ENCODE measurements at regions not wholly inside any gene's neighbourhood (a gene's known extent, or its start where the extent isn't known, plus 50 kb on each side); places are given as distances from the start of the nearest gene placed in this dataset.

DNA sequence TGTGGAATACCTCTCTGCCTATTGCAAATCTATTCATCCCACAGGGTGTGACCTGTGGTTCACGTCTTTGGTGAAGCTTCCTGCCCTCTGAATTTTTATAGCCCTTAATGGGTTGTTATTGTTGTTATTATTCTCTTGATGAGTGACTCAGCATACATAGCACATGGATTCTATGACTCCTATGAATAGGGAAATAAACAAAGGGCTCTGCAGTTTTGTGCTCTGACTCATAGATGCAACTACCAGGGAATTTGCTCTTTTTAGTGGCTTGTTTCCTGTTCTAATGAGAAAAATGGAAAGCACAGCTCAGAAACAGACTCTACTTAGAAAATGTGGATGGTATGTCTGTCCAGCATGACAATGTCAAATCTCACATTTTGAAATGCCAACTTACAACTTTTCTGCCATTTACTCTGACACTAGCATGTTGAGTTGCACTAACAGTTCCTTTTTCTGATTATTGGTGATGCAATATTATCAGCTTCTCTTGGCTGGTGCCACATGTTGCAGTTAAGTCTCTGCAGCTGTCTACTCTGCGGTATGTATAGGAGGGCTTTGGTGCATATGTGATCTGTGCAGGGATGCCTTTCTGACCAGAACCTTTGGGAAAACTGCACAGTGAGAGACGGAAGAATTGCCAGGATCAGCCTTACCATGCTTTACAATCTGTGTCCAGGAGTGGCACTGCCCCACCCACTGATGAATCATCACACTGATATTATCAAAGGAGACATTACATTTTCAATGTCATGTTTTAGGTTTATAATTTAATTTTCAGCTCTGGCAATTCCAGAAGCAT lies 996.4 kb upstream of the WWC1 start:
- Histone ChIP-seq H2AFZ (ENCODE audit: low read depth, low read length) (no peak overlapping the region), H3K79me1 (replicated peaks; ENCODE audit: low read length, poor library complexity, severe bottlenecking) (no peaks in the 10 kb centered on the region), H2BK15ac (ENCODE audit: low read depth, poor library complexity, severe bottlenecking) (no peak overlapping the region), H2AK5ac (ENCODE audit: low read length, severe bottlenecking) (no peak overlapping the region), H4K91ac (ENCODE audit: low read length) (peak overlapping the region; percentile 61), H3K36me3 (ENCODE audit: control insufficient read depth in 1 of 2, insufficient read depth in 2 of 2, low read depth in 1 of 2, low read length in 2 of 2) (no peaks in the 10 kb centered on the region), H3K4me2 (ENCODE audit: low read length, poor library complexity, severe bottlenecking) (no peak overlapping the region), H3K23ac (ENCODE audit: low read length in 2 of 2) (no peak overlapping the region), H3K27me3 (ENCODE audit: control insufficient read depth in 1 of 2, insufficient read depth in 1 of 2, low read length in 2 of 2) (peaks cover 0 to 14% of the 10 kb centered on the region in 2 experiments), H3K4me3 (ENCODE audit: insufficient read depth in 1 of 2, low read depth in 1 of 2, low read length in 2 of 2) (peak overlapping the region in 1 of 2 experiments; percentile 48), H2BK120ac (ENCODE audit: low read depth, low read length) (peak overlapping the region; percentile 34), H4K8ac (ENCODE audit: low read length) (no peak overlapping the region), H3K14ac (ENCODE audit: low read length in 2 of 2) (no peak overlapping the region), H3K4ac (ENCODE audit: low read depth in 1 of 2, low read length in 2 of 2) (no peak overlapping the region), H3K18ac (ENCODE audit: low read depth in 1 of 2, low read length in 2 of 2) (peak overlapping the region in 1 of 2 experiments; percentile 40), H3K9ac (ENCODE audit: low read length) (no peak overlapping the region), H3K4me1 (ENCODE audit: control insufficient read depth, insufficient read depth, low read depth, low read length) (peaks cover 5% of the 10 kb centered on the region), H3K9me3 (ENCODE audit: control insufficient read depth, low read length) (no peaks in the 10 kb centered on the region), H2BK5ac (ENCODE audit: low read depth, low read length, poor library complexity, severe bottlenecking) (no peak overlapping the region), H3K27ac (ENCODE audit: low read length, poor library complexity, severe bottlenecking) (peak overlapping the region; percentile 47), H2BK12ac (ENCODE audit: low read length in 2 of 2) (no peak overlapping the region)
- peak; percentile 96 for DNase-seq
- WGBS, result 9% methylated on average over 2 of the region's 3 CpGs

- Histone ChIP-seq H4K8ac (ENCODE audit: low read length) (no peak overlapping the region), H2AFZ (ENCODE audit: low read depth, low read length) (no peak overlapping the region), H3K4me2 (ENCODE audit: low read length, poor library complexity, severe bottlenecking) (no peak overlapping the region), H3K4me3 (ENCODE audit: insufficient read depth in 1 of 2, low read depth in 1 of 2, low read length in 2 of 2) (peak overlapping the region in 1 of 2 experiments; percentile 48), H3K36me3 (ENCODE audit: control insufficient read depth in 1 of 2, insufficient read depth in 2 of 2, low read depth in 1 of 2, low read length in 2 of 2) (no peaks in the 10 kb centered on the region), H2BK120ac (ENCODE audit: low read depth, low read length) (no peak overlapping the region), H3K23ac (ENCODE audit: low read length in 2 of 2) (no peak overlapping the region), H3K9ac (ENCODE audit: low read length) (no peak overlapping the region), H2BK5ac (ENCODE audit: low read depth, low read length, poor library complexity, severe bottlenecking) (no peak overlapping the region), H2AK5ac (ENCODE audit: low read length, severe bottlenecking) (no peak overlapping the region), H3K4ac (ENCODE audit: low read depth in 1 of 2, low read length in 2 of 2) (no peak overlapping the region), H3K14ac (ENCODE audit: low read length in 2 of 2) (no peak overlapping the region), H3K79me1 (replicated peaks; ENCODE audit: low read length, poor library complexity, severe bottlenecking) (no peaks in the 10 kb centered on the region), H4K91ac (ENCODE audit: low read length) (no peak overlapping the region), H3K27me3 (ENCODE audit: control insufficient read depth in 1 of 2, insufficient read depth in 1 of 2, low read length in 2 of 2) (peaks cover 0 to 14% of the 10 kb centered on the region in 2 experiments), H3K9me3 (ENCODE audit: control insufficient read depth, low read length) (no peaks in the 10 kb centered on the region), H3K18ac (ENCODE audit: low read depth in 1 of 2, low read length in 2 of 2) (no peak overlapping the region), H2BK15ac (ENCODE audit: low read depth, poor library complexity, severe bottlenecking) (no peak overlapping the region), H2BK12ac (ENCODE audit: low read length in 2 of 2) (no peak overlapping the region), H3K4me1 (ENCODE audit: control insufficient read depth, insufficient read depth, low read depth, low read length) (peaks cover 5% of the 10 kb centered on the region), H3K27ac (ENCODE audit: low read length, poor library complexity, severe bottlenecking) (no peak overlapping the region)
- WGBS, result 61% methylated on average over 2 of the region's 2 CpGs
- no peak for DNase-seq
These were observed 995.8 kb upstream of the WWC1 start for GRCh38 chr5:167295681-167296005.

DNA sequence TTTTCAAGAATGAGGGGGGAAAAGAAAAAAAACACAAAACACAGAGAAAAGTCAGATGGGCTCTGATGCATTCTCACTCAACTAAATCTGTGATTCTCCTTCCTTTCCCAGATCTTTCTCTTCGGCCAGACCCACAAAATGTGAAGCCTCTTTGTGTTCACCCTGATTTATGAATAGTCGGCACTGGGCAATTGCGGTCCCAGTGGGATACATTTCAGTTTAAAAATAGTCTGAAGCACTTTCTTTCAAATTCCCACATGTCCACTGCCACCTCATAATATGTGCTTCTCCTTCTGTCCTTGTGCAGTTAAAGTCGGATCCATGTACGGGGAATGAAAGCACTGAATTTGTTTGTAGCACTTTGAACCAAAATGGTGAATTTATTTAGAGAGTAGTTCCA lies 995.4 kb upstream of the WWC1 start:
- no peak overlapping the region for H3K4me2 ChIP-seq (ENCODE audit: low read length, poor library complexity, severe bottlenecking)

DNA sequence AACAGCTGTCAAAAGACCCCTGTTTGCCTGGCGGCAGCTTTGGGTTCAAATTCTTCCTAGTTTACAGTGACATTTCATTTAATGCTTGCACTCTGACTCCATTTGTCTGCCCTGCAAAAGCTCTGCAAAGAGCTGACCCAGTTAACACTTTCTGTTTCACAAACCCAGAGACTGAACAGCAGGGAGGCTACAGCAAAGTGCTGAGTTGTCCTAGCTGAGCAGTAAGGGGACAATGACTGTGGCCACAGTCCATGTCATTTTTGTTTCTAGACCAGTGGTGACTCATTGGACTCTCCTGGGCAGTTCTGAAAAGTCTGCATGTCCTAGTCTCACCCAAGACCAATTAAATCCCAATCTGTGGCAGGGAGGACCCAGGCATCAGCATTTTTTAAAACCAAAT lies 994.8 kb upstream of the WWC1 start:
- no peak overlapping the region for H4K91ac ChIP-seq (ENCODE audit: low read length)
- H3K27me3 ChIP-seq (ENCODE audit: control insufficient read depth in 1 of 2, insufficient read depth in 1 of 2, low read length in 2 of 2), result peaks cover 0 to 10% of the 10 kb centered on the region in 2 experiments
- 76% methylated on average over 1 of the region's 1 CpG for WGBS
- no peak overlapping the region for H3K23ac ChIP-seq (ENCODE audit: low read length in 2 of 2)
- no peak overlapping the region for H3K9ac ChIP-seq (ENCODE audit: low read length)
- no peak overlapping the region for H3K4me3 ChIP-seq (ENCODE audit: insufficient read depth in 1 of 2, low read depth in 1 of 2, low read length in 2 of 2)
- H3K27ac ChIP-seq (ENCODE audit: low read length, poor library complexity, severe bottlenecking), result no peak overlapping the region
- H3K4ac ChIP-seq (ENCODE audit: low read depth in 1 of 2, low read length in 2 of 2), result no peak overlapping the region
- no peak overlapping the region for H4K8ac ChIP-seq (ENCODE audit: low read length)
- no peak overlapping the region for H2BK5ac ChIP-seq (ENCODE audit: low read depth, low read length, poor library complexity, severe bottlenecking)
- H2BK120ac ChIP-seq (ENCODE audit: low read depth, low read length), result peak overlapping the region; percentile 73
- peaks cover 5% of the 10 kb centered on the region for H3K4me1 ChIP-seq (ENCODE audit: control insufficient read depth, insufficient read depth, low read depth, low read length)
- peak overlapping the region; percentile 10 to 38 for H2BK12ac ChIP-seq (ENCODE audit: low read length in 2 of 2)
- H3K4me2 ChIP-seq (ENCODE audit: low read length, poor library complexity, severe bottlenecking), result no peak overlapping the region
- H2AK5ac ChIP-seq (ENCODE audit: low read length, severe bottlenecking), result no peak overlapping the region
- peak; percentile 43 for DNase-seq
- H3K18ac ChIP-seq (ENCODE audit: low read depth in 1 of 2, low read length in 2 of 2), result peak overlapping the region; percentile 67 to 83
- H2AFZ ChIP-seq (ENCODE audit: low read depth, low read length), result no peak overlapping the region
- peak overlapping the region in 1 of 2 experiments; percentile 26 for H3K14ac ChIP-seq (ENCODE audit: low read length in 2 of 2)
- no peak overlapping the region for H2BK15ac ChIP-seq (ENCODE audit: low read depth, poor library complexity, severe bottlenecking)
- no peaks in the 10 kb centered on the region for H3K79me1 ChIP-seq (replicated peaks; ENCODE audit: low read length, poor library complexity, severe bottlenecking)
- H3K9me3 ChIP-seq (ENCODE audit: control insufficient read depth, low read length), result no peaks in the 10 kb centered on the region
- no peaks in the 10 kb centered on the region for H3K36me3 ChIP-seq (ENCODE audit: control insufficient read depth in 1 of 2, insufficient read depth in 2 of 2, low read depth in 1 of 2, low read length in 2 of 2)

More for the DNA sequence above, 995.4 kb upstream of the WWC1 start:
- Histone ChIP-seq H2BK5ac (ENCODE audit: low read depth, low read length, poor library complexity, severe bottlenecking) (no peak overlapping the region), H3K4ac (ENCODE audit: low read depth in 1 of 2, low read length in 2 of 2) (no peak overlapping the region), H2BK12ac (ENCODE audit: low read length in 2 of 2) (no peak overlapping the region), H3K18ac (ENCODE audit: low read depth in 1 of 2, low read length in 2 of 2) (no peak overlapping the region), H3K23ac (ENCODE audit: low read length in 2 of 2) (no peak overlapping the region), H3K79me1 (replicated peaks; ENCODE audit: low read length, poor library complexity, severe bottlenecking) (no peaks in the 10 kb centered on the region), H3K9me3 (ENCODE audit: control insufficient read depth, low read length) (no peaks in the 10 kb centered on the region), H2AK5ac (ENCODE audit: low read length, severe bottlenecking) (no peak overlapping the region), H3K14ac (ENCODE audit: low read length in 2 of 2) (no peak overlapping the region), H3K36me3 (ENCODE audit: control insufficient read depth in 1 of 2, insufficient read depth in 2 of 2, low read depth in 1 of 2, low read length in 2 of 2) (no peaks in the 10 kb centered on the region), H3K9ac (ENCODE audit: low read length) (no peak overlapping the region), H3K27ac (ENCODE audit: low read length, poor library complexity, severe bottlenecking) (no peak overlapping the region), H2BK15ac (ENCODE audit: low read depth, poor library complexity, severe bottlenecking) (no peak overlapping the region), H4K8ac (ENCODE audit: low read length) (no peak overlapping the region), H4K91ac (ENCODE audit: low read length) (no peak overlapping the region), H3K4me1 (ENCODE audit: control insufficient read depth, insufficient read depth, low read depth, low read length) (peaks cover 5% of the 10 kb centered on the region), H2BK120ac (ENCODE audit: low read depth, low read length) (peak overlapping the region; percentile 73), H3K27me3 (ENCODE audit: control insufficient read depth in 1 of 2, insufficient read depth in 1 of 2, low read length in 2 of 2) (peaks cover 0 to 14% of the 10 kb centered on the region in 2 experiments), H2AFZ (ENCODE audit: low read depth, low read length) (no peak overlapping the region), H3K4me3 (ENCODE audit: insufficient read depth in 1 of 2, low read depth in 1 of 2, low read length in 2 of 2) (no peak overlapping the region)
- 27% methylated on average over 5 of the region's 5 CpGs for WGBS
- peak; percentile 41 for DNase-seq
